Common myeloid progenitor, CD34-positive (primary cell): ENCODE measurements at regions not wholly inside any gene's neighbourhood (a gene's known extent, or its start where the extent isn't known, plus 50 kb on each side); places are given as distances from the start of the nearest gene placed in this dataset.

ENCODE experiments used
- CTCF ChIA-PET: fragments of 350-600 bp; sonication (Branson Sonifier 250); formaldehyde crosslinking; loops from one replicate; lab custom pipeline; 2021; ENCODE audit warnings: antibody characterized with exemption; lab: Charles Lee
- POLR2A ChIA-PET: fragments of 350-600 bp; sonication (Branson Sonifier 250); formaldehyde crosslinking; loops from one replicate; lab custom pipeline; 2021; ENCODE audit warnings: antibody characterized with exemption; lab: Charles Lee
- DNase-seq, 3 donors: peaks; one replicate each; pipeline versions ENCODE4 v3.0.0 to v3.0.0-alpha.2; 2013
- H3K27ac ChIP-seq, 2 experiments: 1 replicate in 1 of 2; 2 replicates in 1 of 2; pipeline ENCODE4 v1.7.0; 2013; ENCODE audit warnings: inconsistent platforms in 2 of 2, low read length in 2 of 2, mild to moderate bottlenecking in 2 of 2, low read depth in 1 of 2, moderate library complexity in 1 of 2; ENCODE audit not compliant: severe bottlenecking in 2 of 2, insufficient read depth in 1 of 2, poor library complexity in 1 of 2
- H3K27me3 ChIP-seq, 5 experiments: replicated peaks in 2 of 5; 1 replicate in 3 of 5; 2 replicates in 2 of 5; pipeline versions ENCODE4 v1.6.1 to v1.7.0; 2013; ENCODE audit warnings: low read length in 4 of 5, mild to moderate bottlenecking in 2 of 5, moderate library complexity in 2 of 5, inconsistent platforms in 1 of 5; ENCODE audit not compliant: insufficient read depth in 5 of 5, control insufficient read depth in 4 of 5
- H3K36me3 ChIP-seq, 4 experiments: 1 replicate in 2 of 4; 2 replicates in 2 of 4; pipeline versions ENCODE4 v1.6.1 to v1.7.0; 2013; ENCODE audit warnings: low read length in 3 of 4, control low read depth in 1 of 4, mild to moderate bottlenecking in 1 of 4; ENCODE audit not compliant: control insufficient read depth in 4 of 4, insufficient read depth in 4 of 4
- H3K4me1 ChIP-seq, 4 experiments: 1 replicate in 3 of 4; 2 replicates in 1 of 4; pipeline versions ENCODE4 v1.6.1 to v1.7.1; 2013; ENCODE audit warnings: low read length in 3 of 4, mild to moderate bottlenecking in 3 of 4, control low read depth in 1 of 4, inconsistent platforms in 1 of 4, moderate library complexity in 1 of 4; ENCODE audit not compliant: control insufficient read depth in 4 of 4, insufficient read depth in 4 of 4; ENCODE audit errors: control extremely low read depth in 1 of 4
- H3K4me3 ChIP-seq, 7 experiments: 1 replicate in 4 of 7; 2 replicates in 3 of 7; pipeline versions ENCODE4 v1.5.1 to v1.7.0; 2013; ENCODE audit warnings: mild to moderate bottlenecking in 7 of 7, low read length in 6 of 7, moderate library complexity in 6 of 7, inconsistent platforms in 2 of 7, low read depth in 2 of 7, control low read depth in 1 of 7; ENCODE audit not compliant: insufficient read depth in 4 of 7, control insufficient read depth in 1 of 7; ENCODE audit errors: extremely low read depth in 1 of 7
- H3K9me3 ChIP-seq, 5 experiments: 1 replicate in 4 of 5; 2 replicates in 1 of 5; pipeline versions ENCODE4 v1.6.1 to v1.7.1; 2013; ENCODE audit warnings: low read length in 4 of 5, mild to moderate bottlenecking in 2 of 5, inconsistent platforms in 1 of 5, low read depth in 1 of 5, moderate library complexity in 1 of 5; ENCODE audit not compliant: control insufficient read depth in 4 of 5, insufficient read depth in 2 of 5; ENCODE audit errors: control extremely low read depth in 1 of 5
- WGBS: methylation state at CpG from one replicate; pipeline ENCODE4 v1.1.5; 2013; ENCODE audit not compliant: insufficient coverage; 5-methylcytosine and 5-hydroxymethylcytosine counted together

GRCh38 chr21:33980276-33980916 lies 64.8 kb upstream of the ATP5PO start:
- H3K4me3 ChIP-seq = no peak overlapping the region
- peaks cover 13 to 30% (median 23%) of the 10 kb centered on the region in 4 experiments for H3K4me1 ChIP-seq
- H3K9me3 ChIP-seq = no peaks in the 10 kb centered on the region
- 97% methylated on average over 4 of the region's 6 CpGs for WGBS
- ChIA-PET POLR2A (no interaction called here), CTCF (interaction anchor here (1.4 to 1.9 kb wide), 4 partner anchors 9 to 23 kb away, joined by 3 to 6 read pairs (median 4); no protein-coding TSS in a partner anchor)
- no peaks in the 10 kb centered on the region for H3K36me3 ChIP-seq
- H3K27ac ChIP-seq = no peak overlapping the region
- no peaks in the 10 kb centered on the region for H3K27me3 ChIP-seq
- peak in 2 of 3 donors; percentile 22 to 44 for DNase-seq

- Histone ChIP-seq H3K27me3 (no peaks in the 10 kb centered on the region), H3K4me1 (peaks cover 13 to 36% (median 26%) of the 10 kb centered on the region in 4 experiments), H3K4me3 (no peak overlapping the region), H3K9me3 (no peaks in the 10 kb centered on the region), H3K36me3 (no peaks in the 10 kb centered on the region), H3K27ac (no peak overlapping the region)
- CTCF ChIA-PET = interaction anchor here (1.0 to 3.8 kb wide), 3 partner anchors 9 to 91 kb away, joined by 3 to 12 read pairs (median 12); no protein-coding TSS in a partner anchor
- no peak for DNase-seq
- WGBS = 100% methylated on average over 2 of the region's 4 CpGs
- POLR2A ChIA-PET = no interaction called here
Observed at GRCh38 chr21:33978585-33978984, 63.0 kb upstream of the ATP5PO start.

GRCh38 chr21:33977721-33978369 lies 62.2 kb upstream of the ATP5PO start:
- H3K36me3 ChIP-seq = no peaks in the 10 kb centered on the region
- H3K4me3 ChIP-seq = no peak overlapping the region
- peaks cover 13 to 36% (median 26%) of the 10 kb centered on the region in 4 experiments for H3K4me1 ChIP-seq
- H3K9me3 ChIP-seq = no peaks in the 10 kb centered on the region
- WGBS = 100% methylated on average over 5 of the region's 12 CpGs
- CTCF ChIA-PET = interaction anchor here (1.0 to 3.8 kb wide), 5 partner anchors 10 to 92 kb away, joined by 3 to 12 read pairs (median 3); no protein-coding TSS in a partner anchor
- POLR2A ChIA-PET = no interaction called here
- H3K27me3 ChIP-seq = no peaks in the 10 kb centered on the region
- DNase-seq = no peak
- H3K27ac ChIP-seq = peak overlapping the region in 1 of 2 experiments; percentile 80

GRCh38 chr21:33977017-33977720 lies 61.6 kb upstream of the ATP5PO start:
- DNase-seq = no peak
- Histone ChIP-seq H3K27ac (peak overlapping the region in 1 of 2 experiments; percentile 80), H3K36me3 (no peaks in the 10 kb centered on the region), H3K4me3 (peak overlapping the region in 1 of 7 experiments; percentile 48), H3K27me3 (no peaks in the 10 kb centered on the region), H3K4me1 (peaks cover 13 to 36% (median 26%) of the 10 kb centered on the region in 4 experiments), H3K9me3 (no peaks in the 10 kb centered on the region)
- WGBS = 13% methylated on average over 4 of the region's 6 CpGs
- CTCF ChIA-PET = interaction anchor here (1.0 to 3.8 kb wide), 4 partner anchors 10 to 53 kb away, joined by 3 to 12 read pairs (median 8); no protein-coding TSS in a partner anchor
- POLR2A ChIA-PET = no interaction called here

- H3K4me3 ChIP-seq = peak overlapping the region in 3 of 7 experiments; percentile 43 to 53 (median 48)
Observed at GRCh38 chr21:33976082-33977016, 60.7 kb upstream of the ATP5PO start.

GRCh38 chr21:33975548-33976081 lies 60.0 kb upstream of the ATP5PO start:
- DNase-seq = peak; percentile 57 to 97 (median 96)
- H3K9me3 ChIP-seq = no peaks in the 10 kb centered on the region
- peak overlapping the region in 3 of 7 experiments; percentile 43 to 53 (median 48) for H3K4me3 ChIP-seq
- no peaks in the 10 kb centered on the region for H3K27me3 ChIP-seq
- ChIA-PET POLR2A (no interaction called here), CTCF (interaction anchor here (1.4 to 3.8 kb wide), 2 partner anchors 12 to 13 kb away, joined by 4 to 12 read pairs; no protein-coding TSS in a partner anchor)
- WGBS = 45% methylated on average over 6 of the region's 7 CpGs
- peak overlapping the region; percentile 52 to 80 for H3K27ac ChIP-seq
- peaks cover 13 to 36% (median 26%) of the 10 kb centered on the region in 4 experiments for H3K4me1 ChIP-seq
- no peaks in the 10 kb centered on the region for H3K36me3 ChIP-seq

More at GRCh38 chr21:33976082-33977016, 60.7 kb upstream of the ATP5PO start:
- POLR2A ChIA-PET = no interaction called here
- Histone ChIP-seq H3K36me3 (no peaks in the 10 kb centered on the region), H3K27me3 (no peaks in the 10 kb centered on the region), H3K27ac (peak overlapping the region; percentile 52 to 80), H3K9me3 (no peaks in the 10 kb centered on the region), H3K4me1 (peaks cover 13 to 36% (median 26%) of the 10 kb centered on the region in 4 experiments)
- CTCF ChIA-PET = interaction anchor here (1.0 to 3.8 kb wide), 4 partner anchors 11 to 53 kb away, joined by 3 to 12 read pairs (median 8); no protein-coding TSS in a partner anchor
- WGBS = 5% methylated on average over 6 of the region's 14 CpGs
- DNase-seq = peak; percentile 32 to 83 (median 69)
